ENCODE measurements at regions not wholly inside any gene's neighbourhood (a gene's known extent, or its start where the extent isn't known, plus 50 kb on each side); places are given as distances from the start of the nearest gene placed in this dataset.

- H3K4me3 ChIP-seq (ENCODE audit: low read depth, low read length) = no peak overlapping the region
- DNase-seq (ENCODE audit: low read depth, low spot score) = no peak
- TF ChIP-seq, protein P1, sequence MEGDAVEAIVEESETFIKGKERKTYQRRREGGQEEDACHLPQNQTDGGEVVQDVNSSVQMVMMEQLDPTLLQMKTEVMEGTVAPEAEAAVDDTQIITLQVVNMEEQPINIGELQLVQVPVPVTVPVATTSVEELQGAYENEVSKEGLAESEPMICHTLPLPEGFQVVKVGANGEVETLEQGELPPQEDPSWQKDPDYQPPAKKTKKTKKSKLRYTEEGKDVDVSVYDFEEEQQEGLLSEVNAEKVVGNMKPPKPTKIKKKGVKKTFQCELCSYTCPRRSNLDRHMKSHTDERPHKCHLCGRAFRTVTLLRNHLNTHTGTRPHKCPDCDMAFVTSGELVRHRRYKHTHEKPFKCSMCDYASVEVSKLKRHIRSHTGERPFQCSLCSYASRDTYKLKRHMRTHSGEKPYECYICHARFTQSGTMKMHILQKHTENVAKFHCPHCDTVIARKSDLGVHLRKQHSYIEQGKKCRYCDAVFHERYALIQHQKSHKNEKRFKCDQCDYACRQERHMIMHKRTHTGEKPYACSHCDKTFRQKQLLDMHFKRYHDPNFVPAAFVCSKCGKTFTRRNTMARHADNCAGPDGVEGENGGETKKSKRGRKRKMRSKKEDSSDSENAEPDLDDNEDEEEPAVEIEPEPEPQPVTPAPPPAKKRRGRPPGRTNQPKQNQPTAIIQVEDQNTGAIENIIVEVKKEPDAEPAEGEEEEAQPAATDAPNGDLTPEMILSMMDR (IDR thresholded peaks at IDR 0.05; ENCODE audit: low read depth, low read length) = no peak
- in situ Hi-C loops (cut with HindIII; ENCODE audit: low sequenced_read_pairs) = no loop called here
Observed at GRCh38 chr2:208545403-208546042, 138.9 kb downstream of the PTH2R start.

GRCh38 chr2:208546107-208546506, 139.5 kb downstream of the PTH2R start:
- TF ChIP-seq, protein P1 (IDR thresholded peaks at IDR 0.05; ENCODE audit: low read depth, low read length) = no peak
- H3K4me3 ChIP-seq (ENCODE audit: low read depth, low read length) = no peak overlapping the region
- in situ Hi-C loops (cut with HindIII; ENCODE audit: low sequenced_read_pairs) = no loop called here
- no peak for DNase-seq (ENCODE audit: low read depth, low spot score)

- TF ChIP-seq, protein P1 (IDR thresholded peaks at IDR 0.05; ENCODE audit: low read depth, low read length) = no peak
- no peak overlapping the region for H3K4me3 ChIP-seq (ENCODE audit: low read depth, low read length)
- no peak for DNase-seq (ENCODE audit: low read depth, low spot score)
- in situ Hi-C loops (cut with HindIII; ENCODE audit: low sequenced_read_pairs) = no loop called here
Observed at GRCh38 chr2:208546860-208547650, 140.5 kb downstream of the PTH2R start.

DNA sequence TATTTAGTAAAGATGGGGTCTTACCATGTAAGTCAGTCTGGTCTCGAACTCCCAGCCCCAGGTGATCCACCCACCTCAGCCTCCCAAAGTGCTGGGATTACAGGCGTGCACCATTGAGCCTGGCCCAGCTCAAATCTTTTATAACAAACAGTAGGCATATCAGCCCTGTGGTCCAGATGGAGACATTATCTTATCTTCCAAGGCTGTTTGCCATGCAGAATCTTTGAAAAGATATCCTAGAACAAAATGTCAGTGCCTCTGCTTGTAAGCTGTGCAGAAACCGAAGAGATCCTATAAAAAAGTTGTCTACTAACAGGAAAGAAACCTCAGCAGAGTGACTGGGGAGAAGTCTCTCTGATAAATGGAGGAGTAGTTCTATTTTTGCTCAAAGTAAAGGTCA, 142.1 kb downstream of the PTH2R start:
- no peak for DNase-seq (ENCODE audit: low read depth, low spot score)
- TF ChIP-seq, protein P1 (IDR thresholded peaks at IDR 0.05; ENCODE audit: low read depth, low read length) = no peak
- H3K4me3 ChIP-seq (ENCODE audit: low read depth, low read length) = no peak overlapping the region
- in situ Hi-C loops (cut with HindIII; ENCODE audit: low sequenced_read_pairs) = no loop called here

DNA sequence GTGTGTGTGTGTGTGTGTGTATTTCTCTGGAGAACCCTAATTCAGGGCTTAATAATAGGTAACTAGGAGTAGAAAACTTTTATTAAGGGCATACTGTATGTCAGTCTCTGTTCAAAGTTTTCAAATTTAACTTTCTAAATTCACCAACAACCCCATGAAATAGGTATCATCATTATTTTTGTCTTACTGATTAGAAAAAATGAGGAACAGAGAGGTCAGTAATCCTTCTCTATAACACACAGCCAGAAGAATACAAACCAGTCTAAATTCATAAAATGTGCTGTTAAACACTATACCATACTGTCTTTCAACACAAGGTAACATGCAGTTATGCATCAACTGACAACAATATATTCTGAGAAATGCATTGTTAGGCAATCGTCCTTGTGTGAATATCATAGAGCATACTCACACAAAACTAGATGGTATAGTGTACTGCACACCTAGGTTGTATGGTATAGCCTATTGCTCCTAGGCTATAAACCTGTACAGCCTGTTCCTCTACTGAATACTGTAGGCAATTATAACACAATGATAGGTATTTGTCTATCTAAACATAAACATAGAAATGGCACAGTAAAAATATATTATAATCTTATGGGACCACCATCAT, 143.1 kb downstream of the PTH2R start:
- in situ Hi-C loops (cut with HindIII; ENCODE audit: low sequenced_read_pairs) = no loop called here
- H3K4me3 ChIP-seq (ENCODE audit: low read depth, low read length) = no peak overlapping the region
- TF ChIP-seq, protein P1 (IDR thresholded peaks at IDR 0.05; ENCODE audit: low read depth, low read length) = no peak
- no peak for DNase-seq (ENCODE audit: low read depth, low spot score)

GRCh38 chr2:208552943-208553342, 146.4 kb downstream of the PTH2R start:
- no peak overlapping the region for H3K4me3 ChIP-seq (ENCODE audit: low read depth, low read length)
- in situ Hi-C loops (cut with HindIII; ENCODE audit: low sequenced_read_pairs) = no loop called here
- no peak for DNase-seq (ENCODE audit: low read depth, low spot score)
- TF ChIP-seq, protein P1 (IDR thresholded peaks at IDR 0.05; ENCODE audit: low read depth, low read length) = no peak

Data from astrocyte of the spinal cord (primary cell).